ENCODE measurements at regions not wholly inside any gene's neighbourhood (a gene's known extent, or its start where the extent isn't known, plus 50 kb on each side); places are given as distances from the start of the nearest gene placed in this dataset.

- no TSS peak for BruUV-seq (replicated peaks)
- CTCF ChIA-PET, result no interaction called here
- Histone ChIP-seq H3K36me3 (ENCODE audit: low read depth) (no peaks in the 10 kb centered on the region), H3K4me3 (no peak overlapping the region), H3K79me2 (ENCODE audit: low read depth) (no peaks in the 10 kb centered on the region), H3K4me2 (no peak overlapping the region), H3K9me2 (ENCODE audit: insufficient read depth) (0 out of 2 replicates have a peak, but pooled peaks cover 5% of the 10 kb centered on the region), H3K27ac (no peak overlapping the region), H2AFZ (no peak overlapping the region), H3K27me3 (ENCODE audit: insufficient read depth, low read depth) (no peaks in the 10 kb centered on the region), H3K4me1 (replicated peaks; ENCODE audit: insufficient read depth) (peaks cover 7% of the 10 kb centered on the region), H3F3A (ENCODE audit: insufficient read depth, low read depth) (no peaks in the 10 kb centered on the region; the same call in 1 of the 2 replicates), H4K20me1 (ENCODE audit: insufficient read depth) (no peaks in the 10 kb centered on the region), H3K9me3 (ENCODE audit: insufficient read depth, low read depth) (no peaks in the 10 kb centered on the region)
- no peak for TF ChIP-seq CTCF (conservative IDR thresholded peaks at IDR 0.05)
- TF ChIP-seq EZH2 (IDR thresholded peaks at IDR 0.05; ENCODE audit: low read depth), result no peak
- DNase-seq, result no peak
- intact Hi-C loops (cut with micrococcal nuclease; ENCODE audit: unreplicated experiment), result no loop called here
- POLR2A ChIA-PET (ENCODE audit: unreplicated experiment), result no interaction called here
Observed at GRCh38 chr12:94798113-94798512, 147.8 kb upstream of the TMCC3 start.

GRCh38 chr12:94795520-94795919, 145.2 kb upstream of the TMCC3 start:
- peaks cover 7% of the 10 kb centered on the region for H3K4me1 ChIP-seq (replicated peaks; ENCODE audit: insufficient read depth)
- no peak overlapping the region for H2AFZ ChIP-seq
- ChIA-PET CTCF (no interaction called here), POLR2A (ENCODE audit: unreplicated experiment) (interaction anchor here (0.6 kb wide), 1 partner anchor 178 kb away, joined by 7 read pairs; no protein-coding TSS in a partner anchor)
- BruUV-seq (replicated peaks), result no TSS peak
- no peaks in the 10 kb centered on the region for H4K20me1 ChIP-seq (ENCODE audit: insufficient read depth)
- intact Hi-C loops (cut with micrococcal nuclease; ENCODE audit: unreplicated experiment), result no loop called here
- peak overlapping the region; percentile 27; the same call in 1 of the 2 replicates for H3K4me2 ChIP-seq
- H3K79me2 ChIP-seq (ENCODE audit: low read depth), result no peaks in the 10 kb centered on the region
- peak; percentile 29 to 70 for DNase-seq
- H3K9me2 ChIP-seq (ENCODE audit: insufficient read depth), result 0 out of 2 replicates have a peak, but pooled peaks cover 5% of the 10 kb centered on the region
- 0 out of 2 replicates have a peak overlapping the region, but pooled peaks have one; percentile 20 for H3K27ac ChIP-seq
- H3F3A ChIP-seq (ENCODE audit: insufficient read depth, low read depth), result no peaks in the 10 kb centered on the region; the same call in 1 of the 2 replicates
- H3K36me3 ChIP-seq (ENCODE audit: low read depth), result no peaks in the 10 kb centered on the region
- no peaks in the 10 kb centered on the region for H3K27me3 ChIP-seq (ENCODE audit: insufficient read depth, low read depth)
- H3K9me3 ChIP-seq (ENCODE audit: insufficient read depth, low read depth), result no peaks in the 10 kb centered on the region
- no peak overlapping the region for H3K4me3 ChIP-seq
- TF ChIP-seq CTCF (conservative IDR thresholded peaks at IDR 0.05) (no peak), EZH2 (IDR thresholded peaks at IDR 0.05; ENCODE audit: low read depth) (no peak)

- no peak for TF ChIP-seq CTCF (conservative IDR thresholded peaks at IDR 0.05)
- no peak for TF ChIP-seq EZH2 (IDR thresholded peaks at IDR 0.05; ENCODE audit: low read depth)
Observed at GRCh38 chr12:94795044-94795443, 144.7 kb upstream of the TMCC3 start.

More at GRCh38 chr12:94795044-94795443, 144.7 kb upstream of the TMCC3 start:
- no peak overlapping the region for H3K4me2 ChIP-seq
- H3K79me2 ChIP-seq (ENCODE audit: low read depth), result no peaks in the 10 kb centered on the region
- DNase-seq, result no peak
- BruUV-seq (replicated peaks), result no TSS peak
- H3K9me2 ChIP-seq (ENCODE audit: insufficient read depth), result 0 out of 2 replicates have a peak, but pooled peaks cover 5% of the 10 kb centered on the region
- no peak overlapping the region for H3K27ac ChIP-seq
- H3K4me3 ChIP-seq, result no peak overlapping the region
- no peaks in the 10 kb centered on the region for H3K27me3 ChIP-seq (ENCODE audit: insufficient read depth, low read depth)
- intact Hi-C loops (cut with micrococcal nuclease; ENCODE audit: unreplicated experiment), result no loop called here
- no peak overlapping the region for H2AFZ ChIP-seq
- H3K9me3 ChIP-seq (ENCODE audit: insufficient read depth, low read depth), result no peaks in the 10 kb centered on the region
- peaks cover 7% of the 10 kb centered on the region for H3K4me1 ChIP-seq (replicated peaks; ENCODE audit: insufficient read depth)
- CTCF ChIA-PET, result no interaction called here
- H3K36me3 ChIP-seq (ENCODE audit: low read depth), result no peaks in the 10 kb centered on the region
- no peaks in the 10 kb centered on the region for H4K20me1 ChIP-seq (ENCODE audit: insufficient read depth)
- POLR2A ChIA-PET (ENCODE audit: unreplicated experiment), result interaction anchor here (0.6 kb wide), 1 partner anchor 178 kb away, joined by 7 read pairs; no protein-coding TSS in a partner anchor
- no peaks in the 10 kb centered on the region; the same call in 1 of the 2 replicates for H3F3A ChIP-seq (ENCODE audit: insufficient read depth, low read depth)
